ENCODE measurements at regions not wholly inside any gene's neighbourhood (a gene's known extent, or its start where the extent isn't known, plus 50 kb on each side); places are given as distances from the start of the nearest gene placed in this dataset.

- no peak for DNase-seq (ENCODE audit: low read depth in 2 of 2, low spot score in 1 of 2)
These were observed 100.9 kb downstream of the TMEM18 start for GRCh38 chr2:576292-576691.

GRCh38 chr2:575727-576236 lies 101.4 kb downstream of the TMEM18 start:
- DNase-seq (ENCODE audit: low read depth in 2 of 2, low spot score in 1 of 2) = no peak

GRCh38 chr2:575030-575726 lies 102.0 kb downstream of the TMEM18 start:
- no peak for DNase-seq (ENCODE audit: low read depth in 2 of 2, low spot score in 1 of 2)

- no peak for DNase-seq (ENCODE audit: low read depth in 2 of 2, low spot score in 1 of 2)
These were observed 103.3 kb downstream of the TMEM18 start for GRCh38 chr2:573805-574392.

- no peak for DNase-seq (ENCODE audit: low read depth in 2 of 2, low spot score in 1 of 2)
These were observed 104.2 kb downstream of the TMEM18 start for GRCh38 chr2:573025-573424.

- no peak for DNase-seq (ENCODE audit: low read depth in 2 of 2, low spot score in 1 of 2)
These were observed 107.5 kb downstream of the TMEM18 start for GRCh38 chr2:569681-570080.

GRCh38 chr2:568639-569235 lies 108.5 kb downstream of the TMEM18 start:
- no peak for DNase-seq (ENCODE audit: low read depth in 2 of 2, low spot score in 1 of 2)

- no peak for DNase-seq (ENCODE audit: low read depth in 2 of 2, low spot score in 1 of 2)
These were observed 109.2 kb downstream of the TMEM18 start for GRCh38 chr2:567865-568638.

GRCh38 chr2:567496-567864 lies 109.7 kb downstream of the TMEM18 start:
- DNase-seq (ENCODE audit: low read depth in 2 of 2, low spot score in 1 of 2) = no peak

GRCh38 chr2:566379-567313 lies 110.6 kb downstream of the TMEM18 start:
- DNase-seq (ENCODE audit: low read depth in 2 of 2, low spot score in 1 of 2) = no peak

- no peak for DNase-seq (ENCODE audit: low read depth in 2 of 2, low spot score in 1 of 2)
These were observed 112.6 kb downstream of the TMEM18 start for GRCh38 chr2:564471-565181.

- DNase-seq (ENCODE audit: low read depth in 2 of 2, low spot score in 1 of 2) = no peak
These were observed 113.7 kb downstream of the TMEM18 start for GRCh38 chr2:563512-563911.

- no peak for DNase-seq (ENCODE audit: low read depth in 2 of 2, low spot score in 1 of 2)
These were observed 114.5 kb downstream of the TMEM18 start for GRCh38 chr2:562391-563364.

GRCh38 chr2:558879-559278 lies 118.3 kb downstream of the TMEM18 start:
- no peak for DNase-seq (ENCODE audit: low read depth in 2 of 2, low spot score in 1 of 2)

- no peak for DNase-seq (ENCODE audit: low read depth in 2 of 2, low spot score in 1 of 2)
These were observed 118.9 kb downstream of the TMEM18 start for GRCh38 chr2:558302-558642.

GRCh38 chr2:557635-558301 lies 119.4 kb downstream of the TMEM18 start:
- no peak for DNase-seq (ENCODE audit: low read depth in 2 of 2, low spot score in 1 of 2)

GRCh38 chr2:556485-556884 lies 120.7 kb downstream of the TMEM18 start:
- DNase-seq (ENCODE audit: low read depth in 2 of 2, low spot score in 1 of 2) = no peak

GRCh38 chr2:555164-555922 lies 121.9 kb downstream of the TMEM18 start:
- DNase-seq (ENCODE audit: low read depth in 2 of 2, low spot score in 1 of 2) = no peak
